GM12892 (cell line): ENCODE measurements at regions not wholly inside any gene's neighbourhood (a gene's known extent, or its start where the extent isn't known, plus 50 kb on each side); places are given as distances from the start of the nearest gene placed in this dataset.

Experiments
- POLR2A ChIP-seq: IDR thresholded peaks from 2 replicates; pipeline ENCODE4 v1.6.1; 2011; ENCODE audit warnings: low read depth, low read length, control low read depth
- POLR2AphosphoS5 ChIP-seq: IDR thresholded peaks from 2 replicates; pipeline ENCODE4 v1.6.1; 2011; ENCODE audit warnings: low read depth, low read length, control low read depth
- TAF1 ChIP-seq: IDR thresholded peaks from 2 replicates; pipeline ENCODE4 v1.6.1; 2011; ENCODE audit warnings: low read depth, mild to moderate bottlenecking, control low read depth, low read length, borderline replicate concordance

- TF ChIP-seq POLR2AphosphoS5, result no peak
- TF ChIP-seq TAF1, result no peak
- TF ChIP-seq POLR2A, result no peak
These were observed 86.0 kb downstream of the GCNT4 start for GRCh38 chr5:74966141-74967026.
